ENCODE measurements at regions not wholly inside any gene's neighbourhood (a gene's known extent, or its start where the extent isn't known, plus 50 kb on each side); places are given as distances from the start of the nearest gene placed in this dataset.
"Not testable (repeated sequence)": the region's sequence is repeated elsewhere in the genome, so short reads cannot be mapped to it uniquely, and the experiment has no call there.

DNA sequence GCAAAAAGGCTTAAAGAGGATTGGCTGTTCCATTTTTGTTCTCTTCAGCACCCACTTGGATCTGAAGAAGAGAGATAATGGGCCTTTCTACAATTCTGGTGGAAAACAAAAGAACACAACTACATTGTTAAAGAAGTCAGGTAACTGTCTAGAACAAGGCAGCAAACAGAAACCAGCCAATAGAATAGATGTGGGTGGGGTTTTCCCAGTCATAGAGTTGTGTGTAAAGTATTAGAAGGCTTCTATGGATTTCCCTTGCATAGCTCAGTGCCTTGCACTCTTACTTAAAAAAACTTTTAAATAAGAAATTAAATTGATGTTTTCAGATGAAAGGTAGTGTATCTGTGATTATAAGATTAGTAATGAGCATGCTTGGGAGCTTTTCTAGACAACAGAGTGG lies 462.7 kb upstream of the ATP11B start:
- DNase-seq = no peak

DNA sequence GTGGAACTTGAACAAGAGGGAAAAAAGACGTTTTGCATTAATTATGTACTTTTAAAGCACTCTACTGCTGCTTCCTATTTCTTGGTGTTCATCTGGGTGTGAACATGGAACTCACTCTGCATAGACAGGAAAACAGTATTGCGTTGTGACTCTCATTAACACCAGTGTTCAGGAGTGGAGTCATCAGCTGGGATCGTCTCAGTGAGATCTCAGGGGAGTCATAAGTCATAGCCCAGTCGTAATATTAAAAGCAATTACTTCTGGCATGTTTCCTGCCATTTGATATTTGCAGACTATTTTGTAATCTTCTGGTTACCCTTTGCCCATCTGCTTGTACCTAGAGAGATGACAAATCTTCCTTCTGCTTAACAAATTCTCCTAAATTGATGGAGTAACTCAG lies 462.0 kb upstream of the ATP11B start:
- no peak for DNase-seq

DNA sequence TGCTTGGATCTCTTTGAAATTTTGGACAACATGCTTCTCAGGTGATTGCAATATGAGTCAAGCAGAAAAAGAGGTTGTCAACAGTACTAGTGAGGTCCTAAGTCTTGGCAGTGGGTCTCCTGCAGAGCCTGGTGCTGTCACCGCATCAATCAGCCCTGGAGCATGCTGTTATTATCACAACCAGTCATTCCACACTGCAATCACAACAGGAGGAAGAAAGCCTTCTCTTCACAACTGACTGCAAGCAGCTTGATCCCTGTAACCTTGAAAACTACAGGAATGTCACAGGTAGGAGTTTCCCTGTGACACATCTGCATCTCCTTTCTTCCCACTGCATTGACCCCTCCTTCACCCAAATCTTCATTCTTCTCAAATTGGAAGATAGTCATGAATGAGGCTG lies 451.1 kb upstream of the ATP11B start:
- DNase-seq = no peak

DNA sequence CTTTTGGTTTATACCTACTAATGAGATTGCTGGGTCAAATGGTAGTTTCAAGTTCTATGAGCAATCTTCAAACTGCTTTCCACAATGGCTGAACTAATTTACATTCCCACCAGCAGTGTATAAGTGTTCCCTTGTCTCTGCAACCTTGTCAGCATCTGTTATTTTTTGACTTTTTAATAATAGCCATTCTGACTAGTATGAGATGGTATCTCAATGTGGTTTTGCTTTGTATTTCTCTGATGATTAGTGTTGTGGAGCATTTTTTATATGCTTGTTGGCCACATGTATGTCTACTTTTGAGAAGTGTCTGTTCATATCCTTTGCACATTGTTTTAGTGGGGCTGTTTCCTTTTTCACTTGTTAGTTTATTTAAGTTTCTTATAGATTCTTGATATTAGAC lies 449.3 kb upstream of the ATP11B start:
- DNase-seq = not testable (repeated sequence)

DNA sequence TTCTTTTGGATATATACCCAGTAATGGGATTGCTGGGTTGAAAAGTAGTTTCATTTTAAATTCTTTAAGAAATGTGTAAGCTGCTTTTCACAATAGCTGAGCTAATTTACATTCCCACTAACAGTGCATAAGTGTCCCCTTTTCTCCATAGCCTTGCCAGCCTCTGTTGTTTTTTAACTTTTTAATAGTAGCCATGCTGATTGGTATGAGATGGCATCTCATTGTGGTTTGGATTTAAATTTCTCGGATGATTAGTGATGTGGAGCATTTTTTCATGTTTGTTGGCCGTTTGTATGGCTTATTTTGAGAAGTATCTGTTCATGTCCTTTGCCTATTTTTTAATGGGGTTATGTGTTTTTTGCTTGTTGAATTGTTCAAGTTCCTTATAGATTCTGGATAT lies 444.3 kb upstream of the ATP11B start:
- DNase-seq = no peak

DNA sequence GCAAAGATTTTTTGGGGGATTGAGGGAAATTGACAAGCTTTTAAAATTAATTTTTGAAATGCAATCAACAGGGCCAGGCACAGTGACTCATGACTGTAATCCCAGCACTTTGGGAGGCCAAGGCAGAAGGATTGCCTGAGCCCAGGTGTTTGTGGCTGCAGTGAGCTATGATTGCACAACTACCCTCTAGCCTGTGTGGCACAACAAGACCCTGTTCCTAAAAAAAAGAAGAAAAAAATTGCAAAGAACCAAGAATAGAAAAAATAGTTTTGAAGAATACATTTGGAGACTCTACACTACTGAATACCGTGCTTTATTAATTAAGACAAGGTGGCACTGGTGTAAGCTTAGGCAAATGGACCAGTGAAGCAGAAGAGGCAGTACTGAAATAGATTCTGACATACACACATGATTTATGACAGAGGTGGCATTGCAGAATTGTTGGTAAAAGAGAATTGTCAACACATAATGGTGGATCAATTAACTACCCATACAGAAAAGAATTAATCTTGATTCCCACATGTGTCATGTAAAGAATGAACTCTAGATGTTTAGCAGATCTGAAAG lies 443.3 kb upstream of the ATP11B start:
- no peak for DNase-seq

DNA sequence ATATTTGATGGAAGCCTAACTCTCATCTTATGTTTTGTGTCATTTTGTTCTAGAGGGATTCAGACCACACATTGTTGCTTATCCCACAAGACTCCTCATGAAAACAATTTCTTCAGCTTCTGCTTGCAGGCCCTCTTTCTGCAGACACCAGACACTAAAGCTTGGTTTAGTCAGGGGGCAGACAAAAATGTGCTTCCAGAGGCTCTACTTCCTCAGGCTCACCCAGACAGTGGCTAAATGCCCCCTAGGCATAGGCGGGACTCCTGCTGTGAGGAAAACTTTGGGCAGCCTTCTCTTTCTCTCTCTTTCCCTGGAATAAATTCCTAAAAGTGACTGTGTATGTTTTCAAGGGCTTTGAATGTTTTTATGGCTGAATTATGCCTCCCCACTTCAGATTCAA lies 435.4 kb upstream of the ATP11B start:
- no peak for DNase-seq

DNA sequence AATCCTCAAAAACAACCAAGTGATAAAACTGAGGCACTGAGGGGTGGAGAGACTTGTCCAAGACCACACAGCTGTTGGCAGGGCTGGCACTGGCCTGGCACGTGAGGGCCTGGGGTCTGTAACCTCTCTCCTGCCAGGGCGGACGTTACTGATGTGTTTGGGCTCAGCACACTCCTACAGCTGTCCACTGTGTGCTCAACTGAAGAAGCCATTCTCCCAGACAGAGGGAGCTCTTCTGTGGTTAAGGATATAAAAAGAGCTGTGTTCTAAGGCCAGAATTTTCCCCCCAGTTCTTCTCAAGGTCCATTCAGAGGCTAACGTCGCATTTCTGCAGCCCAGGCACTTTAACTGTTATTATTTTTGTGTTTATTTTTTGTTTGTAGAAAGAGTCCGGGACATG lies 429.0 kb upstream of the ATP11B start:
- peak in 37 of 51 donors; percentile 3 to 89 (median 37) for DNase-seq

DNA sequence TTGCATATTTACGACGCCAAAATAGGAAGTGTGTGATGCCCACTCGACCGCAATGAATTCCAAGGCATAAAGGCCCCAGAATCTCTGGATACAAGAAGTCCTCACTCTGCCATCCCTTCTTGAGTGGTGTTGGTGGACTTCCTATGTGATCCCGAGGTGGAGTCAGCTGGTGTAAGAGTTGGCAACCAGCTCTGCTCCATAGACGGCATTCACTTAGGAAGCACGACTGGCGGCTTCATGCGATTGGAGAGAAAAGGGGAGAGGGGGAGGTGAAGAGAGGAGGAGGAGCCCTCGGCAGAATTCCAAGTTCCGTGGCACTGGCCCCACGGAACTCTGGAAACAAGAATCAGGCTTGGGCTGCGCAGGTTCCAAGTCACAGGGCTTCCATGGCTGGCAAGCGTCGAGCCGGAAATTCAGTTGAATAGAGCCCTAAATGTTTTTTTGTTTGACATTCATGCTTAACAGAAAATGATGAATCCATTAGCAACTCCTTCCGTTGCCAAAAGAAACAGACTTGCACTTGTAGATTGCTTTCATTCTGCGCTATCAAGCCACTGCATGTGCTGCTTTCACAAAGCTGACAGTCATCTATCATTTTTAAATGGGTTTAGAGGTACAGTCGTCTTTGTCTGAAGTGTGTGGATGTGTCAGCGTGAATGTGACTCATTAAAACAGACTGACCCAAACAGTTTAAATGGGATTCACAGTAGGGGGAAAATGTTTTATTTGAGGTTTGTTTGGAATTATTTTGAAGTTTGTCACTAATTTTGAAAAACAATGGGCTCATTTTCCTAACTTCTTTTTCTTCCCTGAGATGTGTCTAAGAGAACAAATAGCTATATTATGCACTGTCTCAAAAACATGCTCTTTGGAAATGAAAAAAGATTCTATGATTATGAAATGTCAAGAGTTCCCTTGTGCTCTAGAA lies 428.3 kb upstream of the ATP11B start:
- peak in 50 of 51 donors; percentile 7 to 89 (median 69) for DNase-seq

DNA sequence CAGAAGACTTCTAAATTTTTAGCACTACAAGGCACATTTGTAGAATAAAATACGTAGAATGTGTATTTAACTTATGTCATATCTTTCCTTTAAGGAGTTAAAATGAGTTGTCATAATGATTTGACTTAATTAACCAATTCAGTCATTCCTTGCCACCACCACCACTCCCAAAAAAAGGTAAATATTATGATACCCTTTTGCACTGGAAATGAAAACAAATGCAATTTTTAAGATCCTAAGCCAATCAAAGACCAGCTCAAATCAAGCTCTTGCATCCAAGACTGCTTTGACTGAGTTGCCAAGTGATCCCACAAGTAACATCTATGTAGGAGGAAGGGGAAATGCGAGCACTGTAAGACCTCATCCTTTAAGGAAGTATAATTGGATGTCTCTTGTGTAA lies 426.6 kb upstream of the ATP11B start:
- no peak for DNase-seq

DNA sequence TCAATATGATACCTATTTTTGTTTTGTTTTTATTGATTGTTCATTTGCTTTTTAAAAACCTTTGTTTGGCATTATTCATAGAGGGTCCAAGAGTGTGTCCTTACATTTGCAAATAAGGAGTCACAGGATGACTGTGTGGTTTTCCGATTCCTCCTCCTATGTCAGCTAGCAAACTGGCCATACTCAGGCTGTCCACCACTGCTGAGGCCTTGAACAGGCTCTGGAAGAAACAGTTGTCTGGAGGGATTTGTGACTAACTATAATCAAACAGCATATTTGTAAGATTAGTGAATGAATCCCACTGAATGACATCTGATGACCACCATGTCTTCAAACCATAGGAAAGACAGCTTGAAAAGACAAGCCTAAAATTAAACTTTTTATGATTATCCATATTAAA lies 423.4 kb upstream of the ATP11B start:
- DNase-seq = no peak

DNA sequence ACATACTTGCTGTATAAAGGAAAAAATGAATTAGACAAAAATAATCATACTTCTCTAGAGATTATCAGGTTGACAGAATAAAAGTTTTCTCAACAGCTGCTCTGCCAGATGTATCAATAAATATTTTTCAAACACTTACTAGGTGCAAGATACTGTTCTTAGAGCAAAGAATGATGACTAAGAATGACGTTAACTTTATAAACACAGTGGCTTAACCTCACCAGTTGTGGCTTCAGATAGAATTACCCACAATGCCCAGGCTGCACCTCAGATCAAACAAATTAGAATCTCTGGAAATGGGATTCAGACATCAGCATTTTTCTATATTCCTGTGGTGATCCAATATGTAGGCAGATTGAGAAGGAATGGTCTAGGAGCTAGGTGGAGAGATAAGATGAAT lies 422.4 kb upstream of the ATP11B start:
- no peak for DNase-seq

DNA sequence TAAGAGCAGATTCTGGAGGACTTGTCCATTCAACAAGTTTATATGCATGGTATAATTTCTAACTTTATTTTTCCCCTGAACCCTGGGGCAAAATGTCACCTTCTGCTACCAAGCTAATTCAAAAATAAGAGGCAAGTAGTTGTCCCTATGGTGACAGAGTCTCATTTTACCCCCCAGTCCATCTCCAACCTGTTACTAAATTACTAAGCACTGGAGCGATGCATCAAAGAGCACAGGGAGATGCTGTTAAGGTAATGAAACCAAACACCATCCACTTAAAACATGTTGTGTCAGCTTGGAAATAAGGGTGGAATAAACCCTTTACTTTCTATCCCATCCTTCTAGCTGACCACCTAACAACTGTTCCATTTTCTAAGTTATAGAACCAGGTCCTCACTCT lies 417.4 kb upstream of the ATP11B start:
- no peak for DNase-seq

DNA sequence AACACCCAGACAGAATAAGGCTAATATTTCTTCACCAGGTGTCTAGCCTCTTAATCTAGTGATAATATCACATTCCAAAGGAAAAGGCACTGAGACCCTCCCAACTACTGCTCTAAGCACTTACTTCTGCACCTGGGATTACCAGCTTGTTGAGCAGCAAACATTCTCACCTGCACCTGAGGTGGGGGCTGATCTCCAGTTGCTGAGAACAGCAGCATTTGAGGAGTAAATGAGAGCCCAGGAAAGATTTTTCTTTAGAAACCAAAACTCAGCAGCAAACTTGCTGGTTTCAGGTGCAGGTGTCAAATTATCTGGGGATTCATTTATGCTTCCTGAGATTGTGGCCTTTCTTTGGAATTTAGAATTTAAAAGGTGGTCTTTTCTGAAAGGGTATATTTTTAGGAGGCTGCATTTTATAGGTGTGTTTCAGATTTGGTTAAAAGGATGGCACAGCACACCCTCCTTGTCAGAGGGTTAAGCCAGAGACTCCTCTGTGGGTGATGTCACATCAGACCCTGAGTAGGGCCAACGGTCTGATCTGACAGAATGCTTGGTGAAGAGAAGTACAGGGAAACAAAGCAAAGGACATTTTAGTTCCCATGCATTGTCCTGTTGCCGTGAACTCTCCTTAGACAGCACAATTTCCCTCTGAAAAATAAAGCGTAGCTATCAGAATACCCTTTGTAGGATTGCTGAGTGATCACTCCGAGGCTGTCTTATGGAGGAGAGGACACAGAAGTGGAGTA lies 411.0 kb upstream of the ATP11B start:
- DNase-seq = no peak

DNA sequence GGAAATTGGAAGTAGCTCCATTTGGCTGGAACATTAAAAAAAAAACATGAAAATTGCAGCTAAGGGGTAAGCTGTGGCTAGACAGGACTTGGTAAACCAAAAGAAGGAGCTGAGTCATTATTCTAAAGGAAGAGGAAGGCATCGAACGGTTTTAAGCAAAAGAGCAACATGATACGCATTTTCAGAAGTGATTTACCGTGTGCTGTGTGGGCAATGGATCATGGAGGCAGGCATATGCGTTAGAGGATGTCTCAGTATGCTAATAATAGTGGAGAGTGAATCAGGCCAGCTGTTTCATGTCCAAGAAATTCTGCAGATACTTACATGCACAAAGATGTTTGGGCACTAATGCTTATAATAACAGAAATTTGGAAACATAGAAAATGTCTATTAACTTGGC lies 409.1 kb upstream of the ATP11B start:
- DNase-seq = peak in 1 of 51 donors; percentile 1

DNA sequence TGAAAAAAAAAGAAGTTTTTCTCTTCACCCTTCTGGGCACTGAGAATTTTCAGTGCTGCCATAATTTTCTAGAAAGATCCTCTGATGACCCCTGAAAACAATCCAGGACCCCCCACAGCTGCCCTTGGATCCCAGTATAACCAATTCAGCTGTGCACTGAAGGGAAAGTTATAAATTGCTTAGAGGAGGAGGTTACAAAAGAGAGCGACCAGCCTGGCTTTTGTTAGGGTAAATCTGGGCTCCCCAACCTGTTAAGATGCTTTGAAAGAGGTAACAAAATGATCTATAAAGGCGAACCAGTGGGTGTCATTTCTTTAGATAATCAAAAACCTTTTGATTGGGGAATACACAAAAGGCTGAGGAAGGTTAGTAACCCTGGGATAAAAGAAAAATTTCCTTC lies 407.9 kb upstream of the ATP11B start:
- no peak for DNase-seq

DNA sequence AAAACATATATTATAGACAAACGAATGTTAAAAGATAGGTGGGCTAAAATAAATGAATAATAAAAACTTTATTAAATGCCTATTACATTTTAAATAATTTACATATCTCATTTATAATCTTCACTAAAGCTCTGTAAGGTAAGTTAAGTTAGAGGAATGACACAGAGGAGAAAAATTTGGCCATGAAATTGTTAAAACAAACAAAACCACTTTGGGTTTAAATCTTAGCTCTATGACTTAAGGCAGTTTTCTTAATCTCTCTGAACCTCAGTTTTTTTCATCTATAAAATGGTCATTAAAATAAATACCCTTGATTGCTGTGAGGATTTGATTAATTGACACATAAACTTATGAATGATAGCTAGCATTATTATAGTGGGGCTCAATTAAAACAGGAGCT lies 404.8 kb upstream of the ATP11B start:
- no peak for DNase-seq

DNA sequence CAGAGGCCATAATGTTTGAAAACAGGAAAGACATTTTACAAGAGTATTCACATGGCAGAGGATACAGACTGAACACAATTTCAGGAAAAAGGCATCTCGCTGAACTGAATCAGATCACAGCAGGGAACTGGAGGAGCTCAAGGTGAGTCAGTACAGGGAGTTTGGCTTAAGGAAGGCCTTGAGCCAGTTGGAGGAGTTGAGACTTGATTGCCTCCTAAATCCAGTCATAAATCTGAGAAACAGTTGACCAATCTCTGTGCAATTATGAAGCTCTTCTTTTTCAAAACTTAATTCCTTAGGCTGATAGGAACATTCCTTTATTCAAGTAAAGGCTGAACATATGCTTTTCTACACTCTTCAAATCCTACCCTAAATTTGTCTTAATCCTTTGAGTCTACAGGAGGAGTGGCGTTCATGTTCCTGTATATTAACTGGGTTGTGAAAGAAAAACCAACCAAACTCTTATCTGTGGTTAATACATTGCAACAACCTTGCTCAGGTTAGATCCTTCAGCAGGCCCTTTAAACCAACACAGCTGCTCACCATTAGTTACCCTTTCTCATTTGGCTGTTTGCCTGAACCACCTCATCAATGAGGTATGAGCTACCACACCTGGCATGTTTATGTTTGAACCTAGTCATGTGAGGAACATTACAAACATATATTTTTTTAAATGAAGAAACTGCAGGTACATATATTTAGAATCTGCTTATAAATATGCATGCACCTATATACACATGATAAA lies 404.1 kb upstream of the ATP11B start:
- DNase-seq = no peak

DNA sequence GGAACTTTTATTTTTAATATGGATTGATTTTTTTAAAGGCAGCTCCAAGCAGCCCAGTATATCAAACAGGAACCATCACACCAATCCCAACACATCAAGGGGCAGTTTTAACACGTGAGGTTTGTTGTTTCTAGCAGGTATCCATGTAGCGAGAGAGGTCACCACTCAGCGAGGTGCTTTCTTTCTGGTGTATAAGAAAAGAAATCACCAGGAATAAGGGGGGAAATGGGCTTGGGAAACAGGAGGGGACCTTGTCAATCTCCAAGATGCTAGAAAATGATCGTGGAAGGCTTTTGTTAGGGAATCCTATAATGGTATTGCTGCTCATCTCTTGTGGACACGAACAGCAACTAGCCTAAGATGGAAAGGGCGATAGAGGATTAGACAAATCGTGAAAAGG lies 402.9 kb upstream of the ATP11B start:
- DNase-seq = no peak

DNA sequence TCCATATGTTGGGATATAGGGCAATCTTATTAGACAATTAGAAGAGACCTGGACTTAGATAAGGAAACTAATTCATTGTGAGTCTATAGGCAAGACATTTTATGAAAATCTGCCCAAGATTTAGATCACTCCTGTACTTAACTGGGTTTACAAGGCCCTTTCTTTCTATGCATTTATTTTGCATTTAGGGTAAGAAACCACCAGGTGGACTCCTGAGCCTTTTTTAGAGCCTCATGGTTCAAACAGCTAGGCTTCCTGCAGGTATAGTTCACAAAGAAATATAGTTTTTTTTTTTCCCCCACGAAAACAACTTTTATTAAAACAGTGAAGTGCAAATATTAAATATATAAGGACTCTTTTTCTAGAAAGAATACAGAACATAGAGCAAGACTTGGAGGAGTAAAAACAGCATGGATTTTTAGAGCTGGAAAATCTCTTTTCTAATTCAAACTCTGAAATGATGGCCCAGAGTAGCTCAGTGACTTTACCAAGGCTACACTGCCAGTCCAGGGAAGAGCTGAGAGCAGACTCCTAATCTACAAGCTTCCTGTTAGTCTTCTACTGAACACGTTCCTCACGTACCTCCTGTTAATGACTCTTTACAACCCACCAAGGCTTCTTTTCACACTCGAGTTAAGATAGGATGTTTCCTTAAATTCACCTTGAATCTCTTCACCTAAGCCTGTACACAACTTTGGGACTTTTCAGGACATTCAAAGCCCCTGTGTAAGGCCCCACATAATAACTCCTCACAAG lies 400.9 kb upstream of the ATP11B start:
- DNase-seq = no peak

DNA sequence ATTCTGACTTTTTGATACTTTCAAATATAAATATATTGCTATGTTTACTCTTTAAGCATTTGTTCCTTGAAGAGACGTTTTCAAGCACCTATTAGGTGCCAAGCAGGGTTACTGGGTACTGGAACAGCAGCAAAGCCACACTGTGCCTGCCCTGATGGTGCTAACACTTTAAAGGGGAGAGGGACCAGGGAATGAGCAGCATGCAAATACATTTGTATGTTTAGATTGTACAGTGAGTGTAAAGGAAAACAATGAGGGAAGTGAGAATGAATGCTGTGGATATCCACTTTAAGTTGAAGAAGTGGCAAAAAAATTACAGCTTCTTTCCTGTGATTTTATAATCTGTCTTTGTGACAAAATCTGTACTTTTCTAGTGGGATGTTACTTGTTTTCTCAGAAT lies 400.2 kb upstream of the ATP11B start:
- DNase-seq = no peak

Data from hypothalamus (tissue), 51 donors.